HG03025 (cell line): ENCODE measurements at regions not wholly inside any gene's neighbourhood (a gene's known extent, or its start where the extent isn't known, plus 50 kb on each side); places are given as distances from the start of the nearest gene placed in this dataset.

Source experiments
- ATAC-seq: cut with Tn5 transposase; IDR thresholded peaks from one replicate; pipeline ENCODE4 v1.9.1; 2021; ENCODE audit warnings: mild to moderate bottlenecking, moderate library complexity; ENCODE audit not compliant: unreplicated experiment, low FRiP score

DNA sequence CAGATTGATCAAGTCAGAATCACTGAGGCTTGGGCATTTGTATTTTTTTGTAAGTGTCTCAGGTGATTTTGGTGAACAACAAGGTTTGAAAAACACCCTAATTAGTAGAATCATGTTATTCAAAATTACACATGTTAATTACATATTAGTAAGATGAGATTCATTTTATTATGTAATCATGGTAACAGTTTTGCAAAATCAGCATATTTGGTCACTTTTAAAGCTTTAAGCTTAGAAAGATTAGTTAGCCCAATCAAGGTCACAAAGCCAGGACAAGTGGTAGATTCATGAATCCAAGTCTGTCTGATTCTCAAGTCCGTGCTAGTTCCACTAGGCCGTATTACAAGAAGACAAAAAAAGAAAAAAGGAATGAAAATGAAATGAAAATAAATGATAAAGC, 218.4 kb upstream of the FAR2 start:
- ATAC-seq = no peak

DNA sequence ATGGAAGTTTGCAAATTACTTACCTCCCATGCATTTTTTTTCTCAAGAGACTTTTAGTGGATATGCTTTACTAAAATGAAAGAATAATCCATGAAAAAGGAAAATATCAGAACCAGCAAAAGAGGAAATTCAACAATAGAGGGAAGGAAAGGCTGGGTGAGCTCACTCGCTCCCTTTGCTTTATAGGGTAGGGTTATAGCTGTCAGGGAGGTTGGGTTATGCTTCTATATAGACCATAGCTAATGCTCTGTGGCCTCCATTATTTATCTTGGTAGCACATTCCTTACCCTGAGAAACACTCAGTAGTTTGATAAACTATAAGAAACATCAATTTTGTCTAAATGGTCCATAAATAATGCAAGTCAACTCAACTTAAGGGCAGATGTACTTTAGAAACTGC, 215.9 kb upstream of the FAR2 start:
- ATAC-seq = no peak

DNA sequence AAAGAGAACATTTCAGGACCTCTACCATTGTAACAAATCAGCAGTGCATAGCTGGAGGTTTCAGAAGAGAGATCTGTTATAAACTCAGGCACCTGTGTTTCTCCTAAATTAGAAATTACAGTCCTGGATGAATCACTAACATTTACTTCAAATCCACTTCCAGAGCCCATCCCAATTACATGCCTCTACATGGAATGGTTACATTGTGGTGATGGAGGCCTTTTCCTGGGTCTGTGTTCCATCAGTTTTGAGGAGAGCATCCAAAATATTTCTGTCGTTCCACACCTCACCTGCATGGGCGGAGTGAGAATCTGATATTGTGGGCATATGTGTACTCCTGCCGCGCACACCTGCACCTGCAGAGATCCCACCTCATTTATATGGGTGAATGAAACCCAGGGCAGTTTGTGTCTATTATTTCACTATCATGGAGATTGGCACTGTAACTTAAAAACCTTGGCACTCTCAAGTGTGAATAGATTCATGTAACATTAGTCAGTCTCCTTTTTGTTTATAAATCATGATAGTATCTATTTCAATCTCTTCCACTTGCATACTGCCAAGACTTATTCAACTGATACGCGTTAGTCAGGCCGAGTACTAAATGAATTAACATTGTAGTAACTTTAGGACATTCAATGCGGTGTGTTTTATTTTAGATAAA, 215.1 kb upstream of the FAR2 start:
- ATAC-seq = no peak

DNA sequence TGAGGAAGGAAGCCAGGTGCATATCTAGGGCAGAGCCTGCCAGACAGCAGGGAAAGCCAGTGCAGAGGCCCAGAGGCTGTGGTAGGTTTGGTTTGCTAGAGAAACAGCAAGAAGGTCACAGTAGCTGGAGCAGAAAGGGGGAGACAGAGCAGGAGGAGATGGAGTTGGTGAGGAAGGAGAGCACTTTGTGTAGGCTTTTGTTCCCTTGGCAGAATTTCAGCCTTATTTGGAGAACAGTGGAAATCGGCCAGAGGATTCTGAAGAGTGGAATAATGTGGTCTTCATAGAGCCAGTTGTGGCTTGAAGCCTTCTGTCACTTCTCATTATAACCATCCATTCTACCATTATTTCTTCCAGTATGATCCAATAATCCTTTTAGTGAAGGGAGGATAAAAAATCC, 212.9 kb upstream of the FAR2 start:
- ATAC-seq = no peak

DNA sequence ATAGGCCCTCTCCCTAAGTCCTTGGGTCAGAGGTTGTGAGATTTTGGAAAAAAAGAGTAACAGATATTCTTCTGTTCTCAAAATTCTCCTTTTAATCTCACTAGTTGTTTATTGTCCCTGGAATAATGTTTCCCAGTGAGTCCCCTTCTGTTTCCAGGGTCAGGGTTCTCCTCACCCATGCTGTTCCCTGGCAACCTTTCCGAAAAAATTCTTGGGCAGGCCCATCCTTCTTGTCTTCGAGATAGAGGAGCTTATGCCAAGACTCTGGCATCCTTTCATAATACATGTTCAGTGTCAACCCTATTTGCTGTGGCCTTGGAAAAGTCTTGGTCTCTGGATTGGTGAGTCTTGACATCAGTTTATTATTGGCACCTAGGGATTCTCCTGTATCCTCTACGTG, 212.4 kb upstream of the FAR2 start:
- no peak for ATAC-seq

DNA sequence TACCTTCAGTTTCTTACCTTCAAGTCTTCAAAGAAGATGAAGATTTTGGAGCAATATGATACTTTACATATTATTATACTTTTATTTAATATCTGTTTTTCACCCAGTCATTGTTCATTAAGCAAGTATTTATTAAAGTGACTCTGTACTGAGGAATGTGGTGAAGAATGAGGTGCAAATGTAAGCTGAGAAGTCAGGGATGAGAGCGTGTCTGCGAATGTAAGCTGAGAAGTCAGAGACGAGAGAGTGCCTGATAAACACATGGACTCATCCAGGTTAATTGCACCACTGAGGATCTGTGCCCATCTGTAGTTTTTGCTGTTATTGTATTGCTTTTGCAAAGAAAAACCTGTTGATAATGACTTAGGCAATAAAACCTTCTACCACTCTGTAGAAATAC, 211.9 kb upstream of the FAR2 start:
- no peak for ATAC-seq

GRCh38 chr12:28938056-28938455, 211.0 kb upstream of the FAR2 start:
- ATAC-seq = no peak

GRCh38 chr12:28938581-28939235, 210.4 kb upstream of the FAR2 start:
- no peak for ATAC-seq

DNA sequence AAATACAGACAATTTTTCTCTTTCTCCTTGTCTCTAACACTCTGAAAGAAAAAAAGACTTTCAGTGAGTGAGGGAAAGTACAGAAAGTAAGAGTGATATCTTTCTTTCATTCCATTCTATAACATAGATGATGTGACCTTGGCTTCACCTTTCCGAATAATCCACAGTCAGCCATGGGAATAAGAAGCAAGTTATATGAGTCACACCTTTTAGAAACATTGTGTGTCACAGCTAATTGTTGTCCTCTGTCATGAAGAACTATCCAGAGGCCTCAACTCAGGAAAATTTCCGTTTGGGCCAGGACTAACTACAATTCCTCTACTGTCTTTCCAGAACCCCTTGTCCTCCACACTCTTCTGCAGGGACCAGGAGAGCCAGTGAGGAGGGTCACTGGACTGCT, 209.7 kb upstream of the FAR2 start:
- ATAC-seq = no peak

- no peak for ATAC-seq
Observed at GRCh38 chr12:28941248-28941647, 207.8 kb upstream of the FAR2 start.

DNA sequence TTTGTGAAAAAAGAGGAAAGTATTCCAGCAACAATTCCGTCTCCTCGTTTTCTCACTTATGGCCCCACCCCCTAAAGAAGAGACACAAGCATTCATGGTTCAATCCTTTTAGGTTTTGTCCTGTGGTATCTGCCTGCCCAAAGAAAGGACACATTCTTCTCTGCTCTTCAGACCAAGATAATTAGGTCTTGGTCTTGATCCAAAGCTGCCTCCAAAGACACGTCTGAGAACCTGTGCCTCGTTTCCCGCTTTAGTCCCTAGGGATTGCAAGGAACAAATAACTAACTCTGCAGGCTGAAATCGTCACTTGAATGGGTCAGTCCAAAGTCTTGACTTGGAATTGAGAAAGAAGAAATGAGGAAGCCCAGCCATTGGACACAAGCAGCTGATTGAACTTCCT, 202.7 kb upstream of the FAR2 start:
- no peak for ATAC-seq

DNA sequence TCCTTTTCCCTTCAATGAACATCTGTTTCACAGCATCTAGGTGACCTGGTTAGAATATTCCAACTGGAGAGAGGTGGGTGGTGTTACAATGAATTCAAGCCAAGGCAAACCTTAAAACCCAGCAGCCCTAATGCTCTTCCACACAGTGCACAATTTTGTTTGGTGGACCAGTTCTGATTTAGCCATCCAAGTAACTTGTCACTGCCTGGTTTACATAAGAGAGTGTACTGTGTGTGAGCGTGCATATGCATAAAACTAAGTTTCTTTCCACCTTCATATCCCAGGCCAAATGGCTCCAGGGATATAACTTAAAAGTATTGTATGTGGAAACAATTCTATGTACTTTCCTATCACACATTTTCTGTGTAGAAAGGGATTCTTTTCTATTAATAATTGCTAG, 200.4 kb upstream of the FAR2 start:
- no peak for ATAC-seq

GRCh38 chr12:28949184-28949583, 199.9 kb upstream of the FAR2 start:
- ATAC-seq = no peak

DNA sequence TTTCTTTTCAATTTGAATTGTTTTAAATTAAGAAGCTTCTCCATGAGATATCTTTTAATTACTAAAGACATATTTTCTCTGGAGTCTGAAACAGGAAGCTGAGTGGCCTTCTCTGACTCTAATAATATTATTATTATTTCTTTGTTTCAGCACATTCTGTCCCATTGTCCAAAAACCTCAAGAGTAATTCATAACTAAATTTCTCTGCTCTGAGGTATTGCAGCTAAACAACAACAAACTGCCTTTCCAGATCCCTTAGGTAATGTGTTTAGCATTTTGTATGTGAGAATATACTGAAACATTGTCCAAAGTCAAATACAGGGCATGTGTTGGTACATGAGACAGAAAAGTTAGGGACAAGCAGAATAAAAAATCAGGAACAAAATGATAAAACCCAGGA, 199.0 kb upstream of the FAR2 start:
- ATAC-seq = no peak

DNA sequence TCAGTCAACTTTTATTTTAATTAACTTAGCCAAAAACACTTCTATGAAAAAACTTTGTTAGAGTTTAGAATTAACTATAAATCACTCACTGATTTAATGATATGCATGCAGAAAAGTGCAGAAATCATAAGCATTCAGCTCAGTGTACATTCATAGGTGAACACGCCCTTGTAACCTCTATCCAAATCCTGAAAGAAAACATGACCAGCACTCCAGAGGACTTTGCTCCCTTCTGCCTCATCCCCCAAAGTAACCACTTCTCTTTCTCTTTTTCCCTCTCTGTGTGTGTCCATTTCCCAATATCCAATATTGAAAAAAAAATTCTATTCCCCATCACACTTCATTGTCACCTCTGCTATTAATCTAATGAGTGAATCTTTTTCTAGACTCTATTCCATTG, 197.1 kb upstream of the FAR2 start:
- ATAC-seq = no peak

GRCh38 chr12:28954333-28954732, 194.7 kb upstream of the FAR2 start:
- no peak for ATAC-seq

- no peak for ATAC-seq
Observed at GRCh38 chr12:28955491-28955890, 193.6 kb upstream of the FAR2 start.

GRCh38 chr12:28955931-28956330, 193.1 kb upstream of the FAR2 start:
- ATAC-seq = no peak

DNA sequence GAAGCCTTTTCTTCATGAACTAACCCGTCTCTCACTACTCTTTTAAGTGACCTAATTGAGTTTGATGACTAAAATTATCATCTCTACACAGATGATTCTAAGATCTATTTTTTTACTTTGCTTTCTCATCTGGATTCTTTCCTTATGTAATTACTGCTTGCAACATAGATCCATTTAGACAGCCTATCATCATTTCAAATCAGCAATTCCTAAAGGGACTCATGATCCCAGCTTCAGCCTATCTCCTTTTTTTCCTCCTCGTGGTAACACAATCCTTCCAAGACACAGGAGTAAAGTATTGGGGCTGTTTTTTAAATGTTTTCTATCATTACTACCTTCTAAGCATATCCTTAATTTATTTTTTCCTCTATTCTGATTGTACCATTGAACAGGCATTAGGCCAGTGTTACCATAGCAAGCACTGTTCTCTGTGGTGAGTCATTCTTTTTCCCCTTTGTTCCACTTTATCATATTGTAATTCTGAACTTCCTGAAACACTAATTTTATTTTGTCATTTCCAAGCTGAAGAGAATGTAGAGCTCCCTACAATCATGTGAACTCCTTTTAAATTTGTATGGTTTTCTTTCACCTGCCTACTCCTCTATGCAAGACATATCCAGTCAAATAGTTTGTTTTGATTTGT, 190.4 kb upstream of the FAR2 start:
- ATAC-seq = no peak

DNA sequence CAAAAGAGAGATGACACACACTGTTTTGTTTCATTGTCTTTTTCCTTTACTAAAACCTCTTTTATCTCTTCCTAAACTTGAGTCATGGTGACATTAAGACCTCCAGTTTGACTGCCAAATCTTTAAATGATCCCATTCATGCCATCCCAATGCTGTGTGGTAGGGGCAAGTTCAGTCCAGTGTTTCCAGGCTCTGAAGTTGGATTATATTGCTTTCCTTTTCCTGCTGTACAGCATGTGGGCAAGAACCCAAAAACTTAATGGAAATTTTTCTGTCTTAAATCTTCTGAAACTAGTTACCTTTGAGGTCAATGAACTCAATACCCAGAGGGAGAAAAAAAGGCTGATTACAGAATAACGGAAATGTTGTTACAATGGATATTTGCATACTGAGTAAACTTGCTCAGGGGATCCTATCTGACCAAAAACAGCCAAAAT, 187.1 kb upstream of the FAR2 start:
- ATAC-seq = no peak

DNA sequence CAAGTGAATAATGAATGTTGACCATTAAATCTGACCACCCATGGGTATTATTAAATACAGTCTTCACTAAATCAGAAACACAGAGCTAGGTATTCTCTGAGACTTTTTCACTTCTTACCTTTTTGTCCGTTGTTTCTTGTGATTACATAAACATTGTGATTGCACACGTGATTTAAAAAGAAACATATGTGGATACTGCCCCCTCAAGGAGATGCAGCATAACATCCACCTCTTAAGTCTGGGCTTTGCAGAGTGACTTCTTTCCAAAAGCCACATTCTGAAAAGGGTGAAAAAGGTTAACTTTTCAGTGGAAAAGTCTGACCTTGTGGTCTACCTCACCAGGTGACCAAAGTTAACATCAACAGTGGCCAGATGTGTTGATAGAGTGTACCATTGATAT, 185.5 kb upstream of the FAR2 start:
- ATAC-seq = no peak
